GM12865 (cell line): ENCODE measurements at regions not wholly inside any gene's neighbourhood (a gene's known extent, or its start where the extent isn't known, plus 50 kb on each side); places are given as distances from the start of the nearest gene placed in this dataset.

Experiments used
- DNase-seq: peaks from one replicate; pipeline ENCODE4 v3.0.0; 2010; ENCODE audit warnings: low read depth
- H3K4me3 ChIP-seq: 2 replicates; pipeline ENCODE4 v1.5.1; 2011; ENCODE audit warnings: mild to moderate bottlenecking, low read depth, low read length, control low read depth
- TF ChIP-seq, protein P1 (sequence below): IDR thresholded peaks from 2 replicates; pipeline ENCODE4 v1.5.1; 2011; ENCODE audit warnings: low read length, control low read depth, low read depth, inconsistent platforms; ENCODE audit not compliant: insufficient read depth; ENCODE audit errors: missing control alignments

DNA sequence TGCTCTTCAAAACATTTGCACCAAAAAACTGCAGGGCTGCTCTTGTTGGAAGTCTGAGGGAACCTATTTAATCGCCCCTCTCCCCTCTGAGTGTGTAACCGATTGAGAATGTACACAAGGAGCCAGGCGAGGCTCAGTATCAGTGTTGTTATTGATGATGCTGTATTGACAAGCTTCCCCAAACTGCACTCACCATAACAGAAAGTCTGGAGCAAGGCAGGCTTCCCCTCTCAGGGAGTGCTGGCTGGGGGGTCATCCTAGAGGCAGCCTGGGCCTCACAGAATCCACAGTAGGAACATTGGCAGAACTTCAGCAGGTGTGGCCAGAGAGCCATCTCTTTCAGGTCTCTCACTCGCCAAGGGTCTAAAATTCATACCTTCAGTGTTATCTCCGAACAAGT, 58.1 kb upstream of the TUNAR start:
- no peak for DNase-seq
- no peak overlapping the region for H3K4me3 ChIP-seq
- TF ChIP-seq, protein P1, sequence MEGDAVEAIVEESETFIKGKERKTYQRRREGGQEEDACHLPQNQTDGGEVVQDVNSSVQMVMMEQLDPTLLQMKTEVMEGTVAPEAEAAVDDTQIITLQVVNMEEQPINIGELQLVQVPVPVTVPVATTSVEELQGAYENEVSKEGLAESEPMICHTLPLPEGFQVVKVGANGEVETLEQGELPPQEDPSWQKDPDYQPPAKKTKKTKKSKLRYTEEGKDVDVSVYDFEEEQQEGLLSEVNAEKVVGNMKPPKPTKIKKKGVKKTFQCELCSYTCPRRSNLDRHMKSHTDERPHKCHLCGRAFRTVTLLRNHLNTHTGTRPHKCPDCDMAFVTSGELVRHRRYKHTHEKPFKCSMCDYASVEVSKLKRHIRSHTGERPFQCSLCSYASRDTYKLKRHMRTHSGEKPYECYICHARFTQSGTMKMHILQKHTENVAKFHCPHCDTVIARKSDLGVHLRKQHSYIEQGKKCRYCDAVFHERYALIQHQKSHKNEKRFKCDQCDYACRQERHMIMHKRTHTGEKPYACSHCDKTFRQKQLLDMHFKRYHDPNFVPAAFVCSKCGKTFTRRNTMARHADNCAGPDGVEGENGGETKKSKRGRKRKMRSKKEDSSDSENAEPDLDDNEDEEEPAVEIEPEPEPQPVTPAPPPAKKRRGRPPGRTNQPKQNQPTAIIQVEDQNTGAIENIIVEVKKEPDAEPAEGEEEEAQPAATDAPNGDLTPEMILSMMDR: no peak

DNA sequence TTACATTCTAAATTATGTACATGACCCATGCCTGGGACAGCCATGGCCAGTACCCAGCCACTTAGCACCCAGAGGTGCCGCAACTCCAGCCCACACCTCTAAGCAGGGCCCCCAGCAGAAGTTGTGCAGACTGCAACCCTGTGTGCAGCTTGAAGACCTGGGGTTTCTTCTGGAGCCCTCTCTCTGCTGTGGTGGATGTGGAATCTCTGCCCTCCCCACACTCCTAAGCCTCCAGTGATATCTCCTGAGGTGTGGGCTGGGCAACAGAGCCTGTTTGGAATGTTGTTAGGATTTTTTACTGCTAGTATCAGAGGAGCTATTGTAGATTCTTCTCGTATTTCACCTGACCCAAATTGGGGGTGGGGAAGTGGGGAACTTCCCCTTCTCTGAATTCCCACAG, 59.4 kb upstream of the TUNAR start:
- TF ChIP-seq, protein P1: no peak
- DNase-seq: no peak
- H3K4me3 ChIP-seq: no peak overlapping the region

DNA sequence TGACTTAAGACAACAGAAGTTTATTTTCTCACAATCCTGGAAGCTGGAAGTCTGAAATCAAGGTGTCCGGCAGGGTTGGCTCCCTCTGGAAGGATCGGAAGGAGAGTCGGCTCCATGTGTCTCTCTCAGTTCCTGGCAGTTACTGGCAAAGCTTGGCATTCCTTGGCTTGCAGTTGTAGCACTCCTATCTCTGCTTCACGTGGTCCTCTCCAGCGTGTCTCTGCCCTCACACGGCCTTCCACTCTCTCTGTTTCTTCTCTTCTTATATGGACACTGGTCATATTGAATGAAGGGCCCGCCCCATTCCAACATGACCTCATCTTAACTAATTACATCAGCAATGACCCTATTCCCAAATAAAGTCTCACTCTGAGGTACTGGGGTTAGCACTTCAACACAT, 60.1 kb upstream of the TUNAR start:
- H3K4me3 ChIP-seq: no peak overlapping the region
- no peak for DNase-seq
- TF ChIP-seq, protein P1: no peak

DNA sequence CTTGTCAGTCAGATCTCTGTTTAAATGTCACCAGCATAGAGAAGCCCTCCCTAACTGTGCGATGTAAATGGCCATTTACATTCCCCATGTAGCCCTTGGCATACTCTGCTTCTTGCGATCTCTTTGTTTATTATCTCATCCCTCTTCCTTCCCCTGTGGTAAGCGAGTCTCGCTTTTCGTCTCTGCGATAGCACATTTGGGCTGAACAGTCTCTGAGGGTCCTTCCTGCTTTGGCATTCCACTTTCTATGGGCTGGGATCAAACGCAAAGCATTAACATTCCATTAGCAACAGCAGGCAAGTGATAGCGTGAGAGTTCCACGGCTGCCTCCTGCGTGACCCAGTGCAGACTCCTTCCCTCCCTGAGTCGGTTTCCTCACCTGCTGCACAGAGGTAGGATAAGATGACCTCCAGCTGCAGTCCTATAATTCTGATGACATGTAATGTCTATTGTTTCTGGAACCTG, 61.4 kb upstream of the TUNAR start:
- H3K4me3 ChIP-seq: no peak overlapping the region
- TF ChIP-seq, protein P1: no peak
- DNase-seq: no peak

DNA sequence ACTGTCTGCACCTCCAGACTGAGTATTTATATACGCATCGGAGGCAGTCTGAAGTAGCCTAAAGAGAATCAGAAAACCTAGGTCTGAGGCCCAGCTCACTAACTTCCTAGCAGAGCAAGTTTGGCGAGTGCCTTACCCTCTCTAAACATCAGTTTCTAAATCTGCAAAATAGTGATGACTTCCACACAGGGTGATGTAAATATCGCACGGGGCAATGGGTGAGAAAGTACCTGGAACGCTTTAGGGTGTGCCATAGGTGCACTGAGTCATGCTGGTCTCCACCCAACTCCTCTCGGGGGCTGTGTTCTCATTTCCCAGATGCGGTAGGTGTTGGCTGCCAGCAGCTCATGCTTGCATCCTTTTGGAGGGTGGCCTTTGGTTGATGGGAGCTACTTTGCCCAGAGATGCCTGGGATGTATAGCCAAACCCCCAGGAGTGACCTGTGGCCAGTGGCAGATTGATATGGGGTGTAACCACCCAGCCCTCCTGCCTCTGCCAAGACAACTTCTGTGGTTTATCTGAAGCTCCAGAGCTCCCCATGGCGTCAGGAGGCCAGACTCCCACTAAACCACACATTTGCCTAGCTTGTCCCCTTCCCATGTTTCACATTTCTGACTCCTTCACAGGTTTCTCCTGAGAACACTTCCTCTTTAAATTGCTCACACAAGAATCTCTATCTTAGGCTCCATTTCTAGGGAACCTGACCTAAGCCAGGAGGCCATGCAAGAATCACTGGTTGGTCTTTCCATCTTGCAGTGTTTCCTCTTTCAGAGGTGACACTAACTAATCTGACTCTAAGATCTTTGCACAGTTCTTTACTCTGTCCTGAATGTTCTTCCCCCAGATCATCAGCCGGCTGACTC, 62.0 kb upstream of the TUNAR start:
- DNase-seq: no peak
- TF ChIP-seq, protein P1: no peak

DNA sequence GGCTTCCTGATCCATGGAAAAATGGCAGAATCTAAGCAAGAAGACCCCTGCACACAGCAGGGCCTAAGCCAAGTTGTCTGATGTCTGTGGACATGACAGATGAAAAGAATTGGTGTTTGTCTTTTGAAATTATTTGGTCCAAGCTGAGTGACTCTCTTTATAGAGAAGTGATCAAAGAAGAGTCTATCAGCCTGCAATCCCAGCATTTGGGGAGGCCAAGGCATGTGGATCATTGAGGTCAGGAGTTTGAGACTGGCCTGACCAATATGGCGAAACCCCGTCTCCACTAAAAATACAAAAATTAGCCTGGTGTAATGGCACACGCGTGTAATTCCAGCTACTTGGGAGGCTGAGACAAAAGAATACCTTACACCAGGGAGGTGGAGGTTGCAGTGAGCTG, 64.8 kb upstream of the TUNAR start:
- TF ChIP-seq, protein P1: no peak
- no peak overlapping the region for H3K4me3 ChIP-seq
- no peak for DNase-seq

More for the DNA sequence above, 62.0 kb upstream of the TUNAR start:
- H3K4me3 ChIP-seq: no peak overlapping the region
